GM12873 (cell line): ENCODE measurements at regions not wholly inside any gene's neighbourhood (a gene's known extent, or its start where the extent isn't known, plus 50 kb on each side); places are given as distances from the start of the nearest gene placed in this dataset.

ENCODE experiments used
- TF ChIP-seq, protein P1 (sequence below): IDR thresholded peaks from 2 replicates; pipeline ENCODE4 v1.5.1; 2012; ENCODE audit warnings: low read depth, mild to moderate bottlenecking, moderate library complexity, low read length, control low read depth; ENCODE audit not compliant: insufficient read depth; ENCODE audit errors: missing control alignments

- TF ChIP-seq, protein P1, sequence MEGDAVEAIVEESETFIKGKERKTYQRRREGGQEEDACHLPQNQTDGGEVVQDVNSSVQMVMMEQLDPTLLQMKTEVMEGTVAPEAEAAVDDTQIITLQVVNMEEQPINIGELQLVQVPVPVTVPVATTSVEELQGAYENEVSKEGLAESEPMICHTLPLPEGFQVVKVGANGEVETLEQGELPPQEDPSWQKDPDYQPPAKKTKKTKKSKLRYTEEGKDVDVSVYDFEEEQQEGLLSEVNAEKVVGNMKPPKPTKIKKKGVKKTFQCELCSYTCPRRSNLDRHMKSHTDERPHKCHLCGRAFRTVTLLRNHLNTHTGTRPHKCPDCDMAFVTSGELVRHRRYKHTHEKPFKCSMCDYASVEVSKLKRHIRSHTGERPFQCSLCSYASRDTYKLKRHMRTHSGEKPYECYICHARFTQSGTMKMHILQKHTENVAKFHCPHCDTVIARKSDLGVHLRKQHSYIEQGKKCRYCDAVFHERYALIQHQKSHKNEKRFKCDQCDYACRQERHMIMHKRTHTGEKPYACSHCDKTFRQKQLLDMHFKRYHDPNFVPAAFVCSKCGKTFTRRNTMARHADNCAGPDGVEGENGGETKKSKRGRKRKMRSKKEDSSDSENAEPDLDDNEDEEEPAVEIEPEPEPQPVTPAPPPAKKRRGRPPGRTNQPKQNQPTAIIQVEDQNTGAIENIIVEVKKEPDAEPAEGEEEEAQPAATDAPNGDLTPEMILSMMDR, result no peak
Observed at GRCh38 chr17:77001487-77001886, 133.3 kb downstream of the MGAT5B start.

GRCh38 chr17:77002103-77003045 lies 134.2 kb downstream of the MGAT5B start:
- TF ChIP-seq, protein P1, result no peak

- TF ChIP-seq, protein P1, result no peak
Observed at GRCh38 chr17:77003699-77004098, 135.5 kb downstream of the MGAT5B start.

DNA sequence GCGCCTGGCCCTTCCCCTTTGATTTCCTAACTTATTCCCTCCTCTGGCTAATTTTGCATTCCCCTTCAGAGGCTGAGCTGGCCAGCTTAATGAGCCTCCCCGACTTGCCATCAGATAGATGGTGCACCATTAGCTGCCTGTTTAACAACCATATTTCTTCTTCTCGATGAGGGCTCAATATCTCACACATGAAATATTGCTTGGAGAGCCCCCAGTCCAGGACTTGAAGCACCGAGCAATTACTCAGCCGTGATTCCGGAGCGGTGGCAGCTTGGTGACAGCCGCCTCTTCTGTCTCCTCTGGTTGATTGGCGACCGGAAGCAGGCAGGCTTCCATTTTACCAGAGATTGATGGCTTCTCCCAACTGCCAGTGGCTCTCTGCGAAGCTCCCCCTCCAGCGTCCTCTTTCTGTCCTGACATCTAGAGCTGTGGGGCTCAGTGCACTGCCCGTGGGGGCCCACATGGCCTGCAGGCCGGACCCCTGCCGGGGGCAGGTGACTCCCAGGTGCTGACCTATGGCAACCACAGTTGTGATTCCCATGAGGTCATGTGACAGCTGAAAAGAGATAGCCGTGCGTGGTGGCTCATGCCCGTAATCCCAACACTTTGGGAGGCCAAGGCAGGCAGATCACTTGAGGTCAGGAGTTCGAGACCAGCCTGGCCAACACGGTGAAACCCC lies 133.7 kb upstream of the SEC14L1 start:
- TF ChIP-seq, protein P1, result no peak

DNA sequence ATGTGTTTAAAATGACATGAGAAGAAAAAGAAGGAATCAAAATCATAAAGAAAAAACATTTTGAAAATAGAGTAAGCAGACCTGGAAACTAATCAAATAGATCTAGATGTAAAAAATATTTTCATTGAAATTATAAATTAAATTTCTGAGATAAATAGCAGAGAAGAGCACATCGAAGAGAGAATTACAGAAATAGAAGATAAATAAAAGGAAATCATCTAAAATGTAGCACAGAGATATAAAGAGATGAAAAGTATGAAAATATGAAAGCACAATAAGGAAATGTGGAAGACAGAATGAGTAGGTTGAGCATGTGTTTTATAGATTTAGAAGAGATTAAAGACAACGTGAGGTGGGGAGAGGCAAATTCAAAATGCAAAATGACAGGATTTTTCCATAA lies 130.9 kb upstream of the SEC14L1 start:
- TF ChIP-seq, protein P1, result no peak

DNA sequence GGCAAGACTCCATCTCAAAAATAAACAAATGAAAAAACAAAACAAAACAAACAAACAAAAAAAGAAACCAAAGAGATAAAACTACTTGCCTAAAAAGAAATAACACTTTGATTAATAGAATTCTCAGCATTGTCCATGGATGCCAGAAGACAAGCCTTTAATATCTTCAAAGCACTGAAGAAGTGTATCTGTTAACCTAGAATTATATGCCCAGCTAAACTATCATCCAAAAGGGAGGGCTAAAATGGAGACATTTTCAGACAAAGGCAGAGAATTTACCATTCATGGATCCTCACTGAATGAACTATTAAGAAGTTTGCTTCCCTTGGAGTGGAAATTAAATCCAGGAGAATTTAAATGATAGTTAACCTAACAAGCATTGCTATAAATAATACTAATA lies 130.1 kb upstream of the SEC14L1 start:
- TF ChIP-seq, protein P1, result no peak
